ENCODE measurements at regions not wholly inside any gene's neighbourhood (a gene's known extent, or its start where the extent isn't known, plus 50 kb on each side); places are given as distances from the start of the nearest gene placed in this dataset.
"Not testable (repeated sequence)": the region's sequence is repeated elsewhere in the genome, so short reads cannot be mapped to it uniquely, and the experiment has no call there.

DNA sequence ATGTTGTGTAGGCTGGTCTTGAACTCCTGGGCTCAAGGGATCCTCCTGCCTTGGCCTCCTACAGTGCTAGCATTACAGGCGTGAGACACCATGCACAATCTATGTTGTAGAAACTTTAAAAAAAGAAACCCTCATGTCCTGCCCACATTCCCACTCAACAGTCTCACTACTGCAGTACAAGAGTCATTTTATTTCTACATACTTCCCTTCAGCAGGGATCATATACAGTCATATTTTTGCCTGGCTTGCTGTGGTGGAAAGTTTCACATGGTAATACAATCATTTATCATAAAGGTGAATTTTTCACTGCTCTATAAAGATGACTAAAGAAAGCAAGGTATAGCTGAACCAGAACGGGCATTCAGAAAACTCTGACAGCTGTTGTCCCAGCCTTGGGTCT lies 53.8 kb upstream of the PIK3CB start:
- Mint-ChIP-seq H3K27me3 (ENCODE audit: low read depth) (no peaks in the 10 kb centered on the region), H3K4me3 (no peak overlapping the region), H3K36me3 (no peaks in the 10 kb centered on the region), H3K4me1 (no peaks in the 10 kb centered on the region), H3K9me3 (peaks cover 4% of the 10 kb centered on the region), H3K27ac (no peak overlapping the region)
- TF ChIP-seq GRHL2 (CRISPR knock-in tag; IDR thresholded peaks at IDR 0.05; ENCODE audit: insufficient replicate concordance, severe bottlenecking) = no peak
- ATAC-seq = no peak
- DNase-seq (ENCODE audit: low spot score) = no peak
- ChIA-PET CTCF (interaction anchor here (0.6 to 1.1 kb wide), 2 partner anchors 27 kb away, joined by 4 to 7 read pairs; no protein-coding TSS in a partner anchor), POLR2A (no interaction called here)

DNA sequence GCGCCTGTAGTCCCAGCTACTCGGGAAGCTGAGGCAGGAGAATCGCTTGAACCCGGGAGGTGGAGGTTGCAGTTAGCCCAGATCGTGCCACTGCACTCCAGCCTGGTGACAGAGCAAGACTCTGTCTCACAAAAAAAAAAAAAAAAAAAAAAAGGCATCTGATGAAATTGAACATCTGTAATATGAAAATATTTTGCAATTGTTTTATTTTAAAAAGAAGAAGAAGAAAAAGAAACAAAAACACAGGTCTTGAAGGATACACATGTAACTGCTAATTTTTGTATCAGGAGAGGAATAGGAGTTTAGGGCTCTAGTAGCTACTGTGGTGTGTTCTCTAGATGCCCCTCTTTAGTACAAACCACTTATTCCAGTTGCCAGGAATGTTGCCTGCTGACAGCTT lies 51.4 kb upstream of the PIK3CB start:
- H3K9me3 Mint-ChIP-seq; H3K4me1 Mint-ChIP-seq; H3K27me3 Mint-ChIP-seq (ENCODE audit: low read depth); ATAC-seq; H3K36me3 Mint-ChIP-seq; DNase-seq (ENCODE audit: low spot score); H3K27ac Mint-ChIP-seq; H3K4me3 Mint-ChIP-seq; POLR2A ChIA-PET: not testable (repeated sequence)
- CTCF ChIA-PET = interaction anchor here (0.9 kb wide), 1 partner anchor 30 kb away, joined by 4 read pairs; no protein-coding TSS in a partner anchor

Data from WTC11 (cell line).